Posterior cingulate gyrus (tissue), 11 donors: ENCODE measurements at regions not wholly inside any gene's neighbourhood (a gene's known extent, or its start where the extent isn't known, plus 50 kb on each side); places are given as distances from the start of the nearest gene placed in this dataset.

Experiments
- DNase-seq, 10 donors: peaks; one replicate each; pipeline versions ENCODE4 v3.0.0 to v3.0.0-alpha.2; 2020 to 2021; ENCODE audit warnings: mixed read lengths in 3 of 10
- intact Hi-C: fragments of 100-400 bp; cut with DNase I; formaldehyde crosslinking; loops from one replicate; pipeline ENCODE4 v1.15.1; 2023

- no peak for DNase-seq
- intact Hi-C loops = no loop called here
Measured at GRCh38 chr2:6218926-6219325, 526.7 kb downstream of the SOX11 start.

DNA sequence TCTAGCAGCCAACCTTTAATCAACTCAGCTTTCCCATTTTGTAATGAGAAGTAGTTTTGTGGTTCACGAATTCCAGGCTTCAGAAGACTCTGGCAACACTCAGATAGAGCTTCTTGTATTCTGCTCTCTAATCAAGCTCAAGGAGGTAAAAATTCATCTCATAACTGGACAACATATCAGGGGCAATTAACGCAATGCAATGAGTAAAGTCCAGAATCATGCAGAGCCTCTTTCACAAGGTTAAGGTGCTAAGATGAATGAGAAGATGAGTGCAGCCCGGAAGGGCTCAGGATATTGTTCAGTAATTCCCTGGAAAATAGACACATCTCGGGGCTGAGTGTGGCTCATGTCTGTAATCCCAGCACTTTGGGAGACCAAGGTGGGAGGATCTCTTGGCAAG, 527.7 kb downstream of the SOX11 start:
- intact Hi-C loops = no loop called here
- DNase-seq = no peak

GRCh38 chr2:6222296-6222695, 530.1 kb downstream of the SOX11 start:
- DNase-seq = no peak
- intact Hi-C loops = no loop called here

DNA sequence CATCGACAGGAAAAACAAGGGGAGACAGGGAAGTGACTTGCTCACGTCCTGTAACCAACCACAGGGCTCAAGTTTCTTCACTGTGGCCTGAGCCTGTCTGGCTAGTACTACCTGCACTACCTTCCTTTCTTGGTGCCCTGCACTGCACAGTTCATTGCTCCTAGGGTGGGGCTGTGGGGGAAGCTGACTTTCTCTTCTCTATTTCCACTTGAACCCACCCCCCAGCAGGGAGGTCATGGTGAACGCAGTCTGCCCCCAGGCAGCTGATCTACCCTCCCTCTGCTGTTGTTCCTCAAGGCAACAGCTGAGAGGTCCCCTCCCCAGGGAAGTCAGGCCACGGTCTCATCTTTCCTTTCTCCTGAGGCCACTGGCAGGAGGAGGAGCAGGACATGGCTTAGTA, 532.1 kb downstream of the SOX11 start:
- DNase-seq = no peak
- intact Hi-C loops = no loop called here

DNA sequence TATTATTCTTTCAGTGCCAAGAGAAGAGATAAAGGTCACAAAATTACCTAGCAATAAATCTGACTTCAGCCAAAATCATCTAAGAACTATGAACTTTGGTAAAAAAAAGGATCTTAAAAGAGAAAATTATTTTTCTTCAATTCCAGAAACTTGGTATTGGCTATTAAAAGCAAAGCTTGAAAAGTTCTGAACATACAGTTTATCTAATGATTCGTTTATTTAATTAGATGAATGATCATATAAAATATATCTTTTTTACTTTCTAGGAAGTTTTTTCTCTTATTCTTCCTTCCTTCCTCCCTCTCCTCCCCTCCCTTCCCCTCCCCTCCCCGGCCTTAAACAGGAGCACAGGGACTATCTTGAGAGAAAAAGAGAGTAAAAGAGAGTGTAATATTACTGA, 536.1 kb downstream of the SOX11 start:
- intact Hi-C loops = no loop called here
- no peak for DNase-seq

- intact Hi-C loops = no loop called here
- no peak for DNase-seq
Measured at GRCh38 chr2:6231166-6231565, 539.0 kb downstream of the SOX11 start.

DNA sequence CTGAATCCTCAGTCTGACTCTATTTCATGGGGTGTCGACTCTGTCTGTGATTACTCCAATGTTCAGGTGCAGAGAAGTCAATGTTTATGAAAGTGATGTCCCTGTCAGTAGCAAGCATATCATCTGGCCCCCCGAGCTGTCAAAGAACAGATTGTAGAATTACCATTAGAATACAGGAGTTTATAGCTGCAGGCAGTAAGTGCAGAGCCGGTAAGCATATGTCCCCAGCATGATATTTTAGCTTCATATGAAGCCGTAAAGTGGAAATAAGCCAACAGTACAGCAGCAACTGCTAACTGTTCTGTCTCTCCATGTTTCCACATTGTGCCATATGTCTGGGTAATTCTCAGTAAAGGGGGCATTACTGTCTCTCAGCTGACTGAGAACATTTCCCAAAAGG, 541.8 kb downstream of the SOX11 start:
- no peak for DNase-seq
- intact Hi-C loops = no loop called here

GRCh38 chr2:6234702-6235101, 542.5 kb downstream of the SOX11 start:
- no peak for DNase-seq
- intact Hi-C loops = no loop called here

DNA sequence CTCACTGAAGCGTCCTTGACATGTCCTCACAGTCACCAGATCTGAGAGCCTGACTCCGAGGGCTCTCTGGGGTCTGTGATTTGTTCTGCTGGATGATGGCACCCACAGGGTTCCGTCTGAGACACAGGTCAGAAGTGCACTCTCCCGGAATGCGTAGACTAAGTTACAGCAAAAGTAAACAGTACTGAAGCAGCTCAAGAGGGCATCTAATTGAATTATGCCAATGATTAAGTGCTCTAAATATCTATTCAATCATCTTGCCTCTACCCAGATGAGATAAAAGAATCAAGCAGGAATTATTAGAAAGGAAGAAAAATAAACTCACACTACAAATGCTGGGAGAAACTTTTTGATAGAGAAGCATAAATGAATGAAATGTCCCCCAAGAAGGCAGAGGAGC, 544.1 kb downstream of the SOX11 start:
- intact Hi-C loops = no loop called here
- no peak for DNase-seq

DNA sequence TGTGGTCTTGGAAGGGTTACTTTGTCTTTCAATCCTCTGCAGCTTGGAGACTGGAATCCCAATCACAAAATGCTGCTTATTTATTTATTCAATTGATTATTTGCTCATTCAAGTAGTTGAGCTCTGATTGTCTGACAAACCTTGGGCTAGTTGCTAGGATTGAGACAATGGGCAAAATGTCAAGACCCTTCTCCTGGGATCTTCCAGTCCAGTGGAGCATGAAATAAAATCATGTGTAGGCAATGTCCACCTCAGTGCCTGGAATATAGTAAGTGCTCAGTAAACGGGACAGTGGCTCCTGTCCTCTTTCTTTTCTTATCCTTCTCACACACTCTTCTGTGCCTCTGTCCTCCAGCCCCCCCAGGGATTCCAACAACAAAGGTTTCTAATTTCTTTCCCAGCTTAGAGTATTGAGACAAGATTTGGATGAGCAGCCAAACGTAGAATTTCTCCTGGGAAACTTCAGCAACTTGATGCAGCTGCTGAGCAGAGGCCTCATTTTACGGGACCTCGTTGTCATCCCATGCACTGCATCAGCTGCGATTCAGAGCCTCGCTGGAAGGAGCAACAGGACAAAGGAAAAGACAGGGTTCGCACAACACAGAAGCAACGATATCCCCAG, 545.0 kb downstream of the SOX11 start:
- DNase-seq = no peak
- intact Hi-C loops = no loop called here

GRCh38 chr2:6249557-6249956, 557.4 kb downstream of the SOX11 start:
- DNase-seq = no peak
- intact Hi-C loops = no loop called here

DNA sequence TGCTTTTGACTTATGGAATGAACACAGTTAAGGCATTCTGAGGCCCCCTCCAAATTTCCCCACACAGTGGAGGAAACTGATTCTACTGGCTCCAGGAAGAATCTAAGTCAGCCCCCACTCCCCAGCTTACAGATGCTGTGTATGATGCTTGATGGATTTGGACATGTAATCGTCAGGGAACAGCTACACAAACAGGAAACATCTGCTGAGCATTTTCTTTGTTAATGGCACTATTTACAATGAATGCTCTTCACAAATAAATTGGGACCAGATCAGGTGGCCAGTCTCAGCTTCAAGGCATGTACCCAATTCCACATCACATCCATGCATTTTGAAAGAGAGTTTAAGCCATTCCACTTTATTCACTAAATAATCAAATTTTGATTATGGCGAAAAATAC, 562.3 kb downstream of the SOX11 start:
- DNase-seq = no peak
- intact Hi-C loops = no loop called here

GRCh38 chr2:6264198-6264597, 572.0 kb downstream of the SOX11 start:
- DNase-seq = no peak

DNA sequence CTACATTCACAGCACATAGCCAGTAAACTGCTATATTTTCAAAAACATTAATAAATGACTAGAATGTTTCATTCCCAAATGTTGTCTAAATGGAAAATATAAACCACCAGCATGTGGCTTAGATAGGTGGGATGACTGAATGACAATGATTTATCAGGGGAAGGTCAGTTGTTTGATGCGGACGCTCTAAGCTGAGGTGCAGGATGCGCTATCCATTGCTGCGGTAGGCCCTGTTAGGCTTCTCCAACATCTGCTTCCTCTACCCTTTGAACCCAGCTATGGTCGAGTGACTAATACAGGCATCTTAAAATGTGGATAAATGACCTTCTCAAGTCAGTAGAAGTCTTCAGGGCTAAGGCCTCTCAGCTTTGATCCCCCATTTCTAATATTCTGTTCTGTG, 584.2 kb downstream of the CMPK2 start:
- no peak for DNase-seq
- intact Hi-C loops = no loop called here

More at GRCh38 chr2:6264198-6264597, 572.0 kb downstream of the SOX11 start:
- intact Hi-C loops = no loop called here

DNA sequence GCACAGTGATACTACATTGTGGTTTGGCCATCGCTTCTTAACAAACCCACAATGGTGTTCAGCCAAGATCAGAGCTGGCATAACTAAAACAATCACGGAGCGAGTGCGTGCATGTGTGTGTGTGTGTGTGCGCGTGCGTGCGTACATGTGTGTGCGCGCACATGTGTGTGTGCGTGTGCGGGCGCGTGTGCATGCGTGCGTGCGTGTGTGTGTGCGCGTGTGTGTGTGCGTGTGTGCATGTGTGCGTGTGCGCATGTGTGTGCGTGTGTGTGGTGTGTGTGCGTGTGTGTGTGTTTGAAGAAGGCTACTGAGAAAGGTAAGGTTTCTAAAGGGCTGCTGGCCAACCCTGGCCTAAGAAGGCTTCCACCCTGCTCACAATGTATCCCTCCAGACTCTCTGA, 582.4 kb downstream of the CMPK2 start:
- intact Hi-C loops = no loop called here
- DNase-seq = no peak

DNA sequence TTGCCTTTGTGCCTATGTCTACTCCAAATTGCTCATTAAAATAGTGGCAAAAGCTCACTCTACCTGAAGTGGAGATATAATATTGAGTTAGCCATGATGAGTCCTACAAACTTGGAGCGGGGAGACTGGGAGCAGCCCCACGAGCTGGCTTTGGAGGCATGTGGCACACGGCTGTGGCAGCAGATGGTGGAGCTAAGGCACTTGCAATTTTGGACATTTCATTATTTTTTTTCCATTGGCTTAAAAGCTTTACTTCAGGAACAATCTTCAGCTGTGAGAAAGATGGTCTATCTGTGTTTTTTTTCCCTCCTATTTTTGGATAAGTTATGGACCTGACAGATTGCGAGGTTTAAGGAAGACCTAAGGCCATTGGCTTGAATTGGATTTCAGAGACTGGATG, 578.3 kb downstream of the CMPK2 start:
- intact Hi-C loops = no loop called here
- no peak for DNase-seq

DNA sequence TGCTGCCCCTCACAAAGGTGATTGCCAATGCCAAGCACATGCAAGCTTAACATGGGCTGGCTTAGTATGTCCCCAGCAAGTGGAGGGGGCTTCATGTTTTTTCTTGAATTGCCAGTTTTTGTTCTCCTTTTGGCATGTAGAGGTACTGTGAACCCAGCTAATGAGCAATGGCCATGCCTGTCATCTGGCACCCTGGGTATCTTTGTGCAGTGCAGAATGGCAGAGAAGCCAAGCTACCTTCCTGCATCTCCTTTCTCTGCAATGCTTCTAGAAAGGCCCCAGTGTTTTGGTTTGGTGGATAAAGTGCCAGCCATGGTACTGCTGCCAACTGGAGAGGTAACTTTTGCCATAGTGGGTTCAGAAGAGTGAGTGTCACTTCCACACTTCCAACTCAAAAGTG, 576.9 kb downstream of the CMPK2 start:
- intact Hi-C loops = no loop called here
- DNase-seq = no peak

DNA sequence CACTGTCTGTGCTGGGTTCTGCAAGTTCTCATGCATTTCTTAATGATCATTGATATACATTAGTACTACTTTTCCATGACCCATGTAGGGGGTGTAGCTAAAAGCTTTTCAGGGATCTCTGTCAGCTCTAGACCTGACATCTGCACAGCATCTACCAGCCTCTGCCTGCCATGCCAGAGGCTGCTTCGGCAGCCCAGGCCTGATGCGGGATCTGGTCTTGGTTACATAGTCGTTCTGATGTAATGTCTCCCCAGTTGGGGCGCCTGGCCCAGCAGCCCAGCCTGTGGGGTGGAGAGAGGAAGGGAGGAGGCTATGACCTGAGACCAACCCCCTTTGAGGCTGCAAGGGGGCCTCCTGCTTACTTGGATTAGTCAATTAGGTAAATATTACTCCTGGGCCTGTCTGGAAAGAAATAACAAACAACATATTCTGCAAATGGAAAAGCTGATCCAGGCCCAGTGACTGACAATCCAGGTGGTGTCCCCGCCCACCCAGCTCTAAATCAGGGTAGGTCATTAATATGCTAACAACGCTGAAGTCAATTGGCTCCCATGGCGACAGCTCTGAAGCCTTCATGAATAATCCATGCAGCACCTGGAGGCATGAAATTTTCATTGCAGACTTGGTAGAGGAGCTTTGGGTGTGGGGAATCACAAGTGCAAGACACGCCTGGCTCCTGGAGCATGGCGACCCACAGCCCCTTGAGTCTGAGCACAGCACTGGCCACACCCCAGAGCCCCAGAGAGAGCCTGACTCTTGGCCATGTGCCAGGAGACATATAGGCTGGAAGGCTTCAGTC, 575.3 kb downstream of the CMPK2 start:
- intact Hi-C loops = no loop called here
- DNase-seq = peak in 2 of 10 donors; percentile 12 to 67

- DNase-seq = no peak
- intact Hi-C loops = no loop called here
Measured at GRCh38 chr2:6294791-6295190, 570.9 kb downstream of the CMPK2 start.

GRCh38 chr2:6297238-6297637, 568.5 kb downstream of the CMPK2 start:
- no peak for DNase-seq
- intact Hi-C loops = no loop called here

DNA sequence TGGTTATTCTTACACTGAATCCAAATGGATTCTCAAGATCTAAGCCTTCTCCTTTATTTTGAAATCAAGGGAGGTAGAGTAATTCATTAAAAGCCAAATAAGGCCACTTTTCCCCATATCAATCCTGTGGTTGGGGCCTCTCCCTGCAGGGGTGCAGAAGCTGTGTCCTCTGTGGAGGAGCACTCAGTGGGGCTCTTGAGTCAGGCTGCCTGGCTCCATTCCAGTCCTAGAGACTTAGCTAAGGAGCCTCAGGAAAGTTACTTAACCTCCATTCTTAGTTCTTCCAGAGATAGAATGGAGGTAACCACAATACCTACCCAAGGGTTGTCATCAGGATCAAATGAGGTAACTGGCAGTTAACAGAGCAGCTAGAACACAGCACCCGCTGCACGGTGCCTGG, 564.3 kb downstream of the CMPK2 start:
- intact Hi-C loops = no loop called here
- no peak for DNase-seq

DNA sequence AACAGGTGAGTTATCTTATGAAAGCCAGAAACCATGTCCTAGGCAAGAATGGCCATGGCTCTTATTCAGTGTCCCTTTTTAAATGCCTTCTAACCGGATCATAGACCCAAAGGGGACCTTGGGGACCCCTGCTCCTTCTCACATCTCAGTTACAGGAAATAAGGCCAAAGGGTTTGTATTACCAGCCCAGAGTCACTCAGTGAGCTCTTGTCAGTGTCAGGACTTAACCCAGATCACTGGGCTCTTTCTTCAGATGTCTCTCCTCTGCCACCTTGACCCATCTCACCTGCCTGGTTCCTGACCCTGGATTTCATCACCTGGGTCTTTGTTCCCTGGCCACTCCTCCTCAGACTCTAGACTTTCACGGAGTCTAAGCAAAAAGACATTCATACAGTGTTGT, 556.7 kb downstream of the CMPK2 start:
- DNase-seq = no peak
- intact Hi-C loops = no loop called here
